ENCODE measurements at regions not wholly inside any gene's neighbourhood (a gene's known extent, or its start where the extent isn't known, plus 50 kb on each side); places are given as distances from the start of the nearest gene placed in this dataset.

DNA sequence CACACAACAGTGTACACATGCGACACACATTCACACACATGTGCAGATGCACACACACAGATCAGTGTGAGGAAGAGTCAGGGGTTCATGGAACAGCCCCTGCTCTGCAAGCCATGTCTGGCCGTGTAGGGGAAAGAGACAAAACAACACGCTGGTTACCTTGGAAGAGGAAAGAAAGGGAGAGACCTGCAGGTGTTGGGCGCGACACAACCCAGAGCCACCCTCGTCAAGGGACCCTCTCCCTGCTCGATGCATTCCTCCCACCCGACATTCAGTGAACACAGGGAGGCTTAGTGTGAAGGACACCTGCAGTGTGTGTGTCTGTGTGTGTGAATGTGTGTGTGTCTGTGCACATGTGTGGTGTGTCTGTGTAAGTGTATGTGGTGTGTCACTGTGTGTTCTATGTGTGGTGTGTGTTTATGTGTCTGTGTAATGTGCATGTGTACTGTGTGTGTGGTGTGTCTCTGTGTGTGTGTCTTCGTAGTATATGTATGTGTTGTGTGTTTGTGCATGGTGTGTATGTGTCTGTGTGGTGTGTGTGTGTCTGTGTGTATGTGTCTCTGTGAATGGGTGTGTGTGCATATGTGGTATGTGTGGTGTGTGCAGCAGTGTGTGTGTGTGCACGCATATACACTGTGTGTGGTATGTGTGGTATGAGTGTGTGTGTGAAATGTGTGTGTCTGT lies 69.5 kb upstream of the PITRM1 start:
- Histone ChIP-seq H3K36me3 (replicated peaks in 1 of 2; ENCODE audit: control insufficient read depth in 1 of 2, insufficient read depth in 2 of 2, low read length in 1 of 2) (no peaks in the 10 kb centered on the region), H3K4me2 (no peak overlapping the region), H3K9me2 (no peaks in the 10 kb centered on the region), H3K9ac (no peak overlapping the region), H3K4me3 (ENCODE audit: low read depth in 2 of 2, low read length in 1 of 2) (no peak overlapping the region), H3F3A (replicated peaks; ENCODE audit: insufficient read depth) (no peaks in the 10 kb centered on the region), H2AFZ (ENCODE audit: low read depth) (no peak overlapping the region), H4K20me1 (ENCODE audit: insufficient read depth) (no peaks in the 10 kb centered on the region), H3K27ac (ENCODE audit: low read depth in 2 of 2, low read length in 1 of 2) (no peak overlapping the region), H3K4me1 (ENCODE audit: control insufficient read depth in 1 of 2, insufficient read depth in 2 of 2, low read depth in 1 of 2, low read length in 1 of 2) (no peaks in the 10 kb centered on the region; a peak in 1 of 4 replicates), H3K79me2 (ENCODE audit: insufficient read depth) (no peaks in the 10 kb centered on the region), H3K27me3 (ENCODE audit: insufficient read depth) (no peaks in the 10 kb centered on the region), H3K9me3 (no peaks in the 10 kb centered on the region)
- no peak for DNase-seq
- ChIA-PET POLR2A (interaction anchor here (0.9 kb wide), 1 partner anchor 157 kb away, joined by 4 read pairs; no protein-coding TSS in a partner anchor), CTCF (interaction anchor here (0.8 to 1.0 kb wide), 2 partner anchors 49 to 1525 kb away, joined by 3 to 4 read pairs; no protein-coding TSS in a partner anchor)
- WGBS (ENCODE audit: low lambda C conversion rate): 92% methylated on average over 10 of the region's 10 CpGs
- TF ChIP-seq USF2 (IDR thresholded peaks at IDR 0.05; ENCODE audit: borderline replicate concordance, low read depth, low read length) (no peak), GABPA (IDR thresholded peaks at IDR 0.05; ENCODE audit: low read depth) (no peak), RAD21 (IDR thresholded peaks at IDR 0.05; ENCODE audit: low read length) (no peak), REST (IDR thresholded peaks at IDR 0.05; ENCODE audit: low read depth, low read length) (no peak)

GRCh38 chr10:3241274-3241921 lies 68.8 kb upstream of the PITRM1 start:
- POLR2A ChIA-PET: interaction anchor here (0.9 kb wide), 1 partner anchor 158 kb away, joined by 4 read pairs; no protein-coding TSS in a partner anchor
- TF ChIP-seq REST (IDR thresholded peaks at IDR 0.05; ENCODE audit: low read depth, low read length): no peak
- no peak for TF ChIP-seq USF2 (IDR thresholded peaks at IDR 0.05; ENCODE audit: borderline replicate concordance, low read depth, low read length)
- TF ChIP-seq ZBTB33 (IDR thresholded peaks at IDR 0.05; ENCODE audit: borderline replicate concordance, low read depth): no peak
- TF ChIP-seq NFIC (IDR thresholded peaks at IDR 0.05; ENCODE audit: borderline replicate concordance): no peak
- TF ChIP-seq, protein P1, sequence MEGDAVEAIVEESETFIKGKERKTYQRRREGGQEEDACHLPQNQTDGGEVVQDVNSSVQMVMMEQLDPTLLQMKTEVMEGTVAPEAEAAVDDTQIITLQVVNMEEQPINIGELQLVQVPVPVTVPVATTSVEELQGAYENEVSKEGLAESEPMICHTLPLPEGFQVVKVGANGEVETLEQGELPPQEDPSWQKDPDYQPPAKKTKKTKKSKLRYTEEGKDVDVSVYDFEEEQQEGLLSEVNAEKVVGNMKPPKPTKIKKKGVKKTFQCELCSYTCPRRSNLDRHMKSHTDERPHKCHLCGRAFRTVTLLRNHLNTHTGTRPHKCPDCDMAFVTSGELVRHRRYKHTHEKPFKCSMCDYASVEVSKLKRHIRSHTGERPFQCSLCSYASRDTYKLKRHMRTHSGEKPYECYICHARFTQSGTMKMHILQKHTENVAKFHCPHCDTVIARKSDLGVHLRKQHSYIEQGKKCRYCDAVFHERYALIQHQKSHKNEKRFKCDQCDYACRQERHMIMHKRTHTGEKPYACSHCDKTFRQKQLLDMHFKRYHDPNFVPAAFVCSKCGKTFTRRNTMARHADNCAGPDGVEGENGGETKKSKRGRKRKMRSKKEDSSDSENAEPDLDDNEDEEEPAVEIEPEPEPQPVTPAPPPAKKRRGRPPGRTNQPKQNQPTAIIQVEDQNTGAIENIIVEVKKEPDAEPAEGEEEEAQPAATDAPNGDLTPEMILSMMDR (IDR thresholded peaks at IDR 0.05): no peak
- no peak for TF ChIP-seq EP300 (IDR thresholded peaks at IDR 0.05; ENCODE audit: borderline replicate concordance in 1 of 2, low read depth in 1 of 2, low read length in 1 of 2)
- TF ChIP-seq TEAD4 (IDR thresholded peaks at IDR 0.05; ENCODE audit: borderline replicate concordance, insufficient read depth): no peak

More at GRCh38 chr10:3241274-3241921, 68.8 kb upstream of the PITRM1 start:
- H3K79me2 ChIP-seq (ENCODE audit: insufficient read depth): no peaks in the 10 kb centered on the region
- DNase-seq: no peak
- H3K9ac ChIP-seq: no peak overlapping the region
- WGBS (ENCODE audit: low lambda C conversion rate): 89% methylated on average over 23 of the region's 24 CpGs
- no peak overlapping the region for H3K27ac ChIP-seq (ENCODE audit: low read depth in 2 of 2, low read length in 1 of 2)
- H3K9me3 ChIP-seq: no peaks in the 10 kb centered on the region
- no peak overlapping the region for H2AFZ ChIP-seq (ENCODE audit: low read depth)
- no peaks in the 10 kb centered on the region for H3K9me2 ChIP-seq
- no peaks in the 10 kb centered on the region for H3F3A ChIP-seq (replicated peaks; ENCODE audit: insufficient read depth)
- no peaks in the 10 kb centered on the region for H3K36me3 ChIP-seq (replicated peaks in 1 of 2; ENCODE audit: control insufficient read depth in 1 of 2, insufficient read depth in 2 of 2, low read length in 1 of 2)
- H3K4me2 ChIP-seq: no peak overlapping the region
- no peaks in the 10 kb centered on the region for H3K27me3 ChIP-seq (ENCODE audit: insufficient read depth)
- H3K4me3 ChIP-seq (ENCODE audit: low read depth in 2 of 2, low read length in 1 of 2): no peak overlapping the region
- H4K20me1 ChIP-seq (ENCODE audit: insufficient read depth): no peaks in the 10 kb centered on the region
- no peaks in the 10 kb centered on the region; a peak in 1 of 4 replicates for H3K4me1 ChIP-seq (ENCODE audit: control insufficient read depth in 1 of 2, insufficient read depth in 2 of 2, low read depth in 1 of 2, low read length in 1 of 2)
- CTCF ChIA-PET: interaction anchor here (0.8 to 1.9 kb wide), 10 partner anchors 42 to 1526 kb away, joined by 3 to 12 read pairs (median 5); partner anchors contain the start of gene KLF6

All from SK-N-SH (cell line).